ENCODE measurements at regions not wholly inside any gene's neighbourhood (a gene's known extent, or its start where the extent isn't known, plus 50 kb on each side); places are given as distances from the start of the nearest gene placed in this dataset.
"Not testable (repeated sequence)": the region's sequence is repeated elsewhere in the genome, so short reads cannot be mapped to it uniquely, and the experiment has no call there.

GRCh38 chr2:43019025-43019367 lies 207.4 kb downstream of the ZFP36L2 start:
- no peak for DNase-seq (ENCODE audit: low read depth)

GRCh38 chr2:43018179-43019024 lies 208.0 kb downstream of the ZFP36L2 start:
- DNase-seq (ENCODE audit: low read depth) = peak; percentile 99

GRCh38 chr2:43013821-43014345 lies 212.5 kb downstream of the ZFP36L2 start:
- DNase-seq (ENCODE audit: low read depth) = no peak

GRCh38 chr2:43012966-43013365 lies 213.4 kb downstream of the ZFP36L2 start:
- no peak for DNase-seq (ENCODE audit: low read depth)

- DNase-seq (ENCODE audit: low read depth) = no peak
Observed at GRCh38 chr2:43011158-43011491, 215.3 kb downstream of the ZFP36L2 start.

GRCh38 chr2:43010438-43011157 lies 215.8 kb downstream of the ZFP36L2 start:
- DNase-seq (ENCODE audit: low read depth) = peak; percentile 43

- DNase-seq (ENCODE audit: low read depth) = no peak
Observed at GRCh38 chr2:43009448-43009847, 217.0 kb downstream of the ZFP36L2 start.

- DNase-seq (ENCODE audit: low read depth) = no peak
Observed at GRCh38 chr2:43008388-43008787, 216.0 kb upstream of the HAAO start.

- no peak for DNase-seq (ENCODE audit: low read depth)
Observed at GRCh38 chr2:43007901-43008300, 215.5 kb upstream of the HAAO start.

GRCh38 chr2:43006834-43007543 lies 214.6 kb upstream of the HAAO start:
- no peak for DNase-seq (ENCODE audit: low read depth)

- DNase-seq (ENCODE audit: low read depth) = no peak
Observed at GRCh38 chr2:43005975-43006833, 213.8 kb upstream of the HAAO start.

GRCh38 chr2:43005245-43005974 lies 213.0 kb upstream of the HAAO start:
- DNase-seq (ENCODE audit: low read depth) = no peak

GRCh38 chr2:43004879-43005244 lies 212.5 kb upstream of the HAAO start:
- DNase-seq (ENCODE audit: low read depth) = no peak

GRCh38 chr2:43004126-43004865 lies 211.9 kb upstream of the HAAO start:
- DNase-seq (ENCODE audit: low read depth) = not testable (repeated sequence)

GRCh38 chr2:43003702-43004101 lies 211.3 kb upstream of the HAAO start:
- DNase-seq (ENCODE audit: low read depth) = no peak

- no peak for DNase-seq (ENCODE audit: low read depth)
Observed at GRCh38 chr2:43001787-43002468, 209.5 kb upstream of the HAAO start.

GRCh38 chr2:43001055-43001378 lies 208.6 kb upstream of the HAAO start:
- DNase-seq (ENCODE audit: low read depth) = no peak

GRCh38 chr2:43000242-43001054 lies 208.1 kb upstream of the HAAO start:
- DNase-seq (ENCODE audit: low read depth) = no peak

- DNase-seq (ENCODE audit: low read depth) = no peak
Observed at GRCh38 chr2:42999856-43000241, 207.5 kb upstream of the HAAO start.
